ENCODE measurements at regions not wholly inside any gene's neighbourhood (a gene's known extent, or its start where the extent isn't known, plus 50 kb on each side); places are given as distances from the start of the nearest gene placed in this dataset.

- Histone ChIP-seq H3K4me3 (no peak overlapping the region), H3K27ac (no peak overlapping the region)
- no peak for TF ChIP-seq CTCF (IDR thresholded peaks at IDR 0.05)
- DNase-seq (ENCODE audit: low spot score), result no peak
Observed at GRCh38 chr6:164792666-164793065, 516.7 kb downstream of the C6orf118 start.

- H3K4me3 ChIP-seq, result no peak overlapping the region
- no peak for TF ChIP-seq CTCF (IDR thresholded peaks at IDR 0.05)
- H3K27ac ChIP-seq, result no peak overlapping the region
- DNase-seq (ENCODE audit: low spot score), result no peak
Observed at GRCh38 chr6:164791498-164791897, 517.9 kb downstream of the C6orf118 start.

- TF ChIP-seq CTCF (IDR thresholded peaks at IDR 0.05), result no peak
- no peak overlapping the region for H3K27ac ChIP-seq
Observed at GRCh38 chr6:164763788-164764187, 545.6 kb downstream of the C6orf118 start.

GRCh38 chr6:164757451-164757850 is 552.0 kb downstream of the C6orf118 start:
- TF ChIP-seq CTCF (IDR thresholded peaks at IDR 0.05), result no peak
- no peak for DNase-seq (ENCODE audit: low spot score)
- no peak overlapping the region for H3K4me3 ChIP-seq
- H3K27ac ChIP-seq, result no peak overlapping the region

More at GRCh38 chr6:164763788-164764187, 545.6 kb downstream of the C6orf118 start:
- DNase-seq (ENCODE audit: low spot score), result no peak
- H3K4me3 ChIP-seq, result no peak overlapping the region

- H3K4me3 ChIP-seq, result no peak overlapping the region
- no peak for DNase-seq (ENCODE audit: low spot score)
- no peak for TF ChIP-seq CTCF (IDR thresholded peaks at IDR 0.05)
- no peak overlapping the region for H3K27ac ChIP-seq
Observed at GRCh38 chr6:164756723-164757122, 552.7 kb downstream of the C6orf118 start.

GRCh38 chr6:164756142-164756541 is 553.3 kb downstream of the C6orf118 start:
- no peak for DNase-seq (ENCODE audit: low spot score)
- TF ChIP-seq CTCF (IDR thresholded peaks at IDR 0.05), result no peak
- H3K4me3 ChIP-seq, result no peak overlapping the region
- H3K27ac ChIP-seq, result no peak overlapping the region

GRCh38 chr6:164753517-164753916 is 555.9 kb downstream of the C6orf118 start:
- no peak for DNase-seq (ENCODE audit: low spot score)
- no peak overlapping the region for H3K4me3 ChIP-seq
- TF ChIP-seq CTCF (IDR thresholded peaks at IDR 0.05), result no peak
- H3K27ac ChIP-seq, result no peak overlapping the region
